ENCODE measurements at regions not wholly inside any gene's neighbourhood (a gene's known extent, or its start where the extent isn't known, plus 50 kb on each side); places are given as distances from the start of the nearest gene placed in this dataset.

DNA sequence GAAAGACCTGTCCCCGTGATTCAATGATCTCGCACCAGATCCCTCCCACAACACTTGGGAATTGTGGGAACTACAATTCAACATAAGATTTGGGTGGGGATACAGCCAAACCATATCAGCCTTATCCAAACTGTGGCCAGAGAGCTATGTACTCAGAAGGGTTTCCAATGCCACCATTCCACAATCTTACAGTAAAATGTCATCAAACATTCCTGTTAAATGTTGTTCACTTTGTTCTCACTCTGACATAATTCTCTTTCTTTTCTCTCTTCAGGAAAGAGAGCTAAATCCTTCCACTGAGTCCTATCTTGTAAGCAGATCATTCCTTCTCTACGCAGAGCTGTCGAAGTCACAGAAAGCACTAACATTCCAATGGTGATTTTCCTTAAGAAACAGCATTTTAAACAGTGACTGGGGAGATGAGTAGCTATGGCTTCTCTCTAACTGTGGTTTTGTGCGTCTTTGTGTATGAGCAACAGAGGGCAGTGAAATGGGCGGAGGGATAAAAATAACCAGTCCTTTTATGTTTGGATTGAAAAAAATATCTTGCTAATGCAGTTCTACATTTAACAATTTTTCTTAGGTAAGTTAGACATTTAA, 684.7 kb downstream of the EPHA4 start:
- Histone ChIP-seq H3K9ac (ENCODE audit: low read depth, low read length) (no peak overlapping the region), H3K27ac (ENCODE audit: low read length) (no peak overlapping the region), H3K36me3 (ENCODE audit: insufficient read depth, low read depth, low read length) (no peaks in the 10 kb centered on the region), H3K4me3 (ENCODE audit: low read length) (no peak overlapping the region), H3K9me3 (ENCODE audit: insufficient read depth, low read depth, low read length) (no peaks in the 10 kb centered on the region), H3K27me3 (ENCODE audit: insufficient read depth, low read length) (no peaks in the 10 kb centered on the region), H3K4me1 (ENCODE audit: insufficient read depth, low read length) (peaks cover 11% of the 10 kb centered on the region)

- H3K36me3 ChIP-seq (ENCODE audit: insufficient read depth, low read depth, low read length): no peaks in the 10 kb centered on the region
- no peak overlapping the region for H3K9ac ChIP-seq (ENCODE audit: low read depth, low read length)
- H3K27me3 ChIP-seq (ENCODE audit: insufficient read depth, low read length): no peaks in the 10 kb centered on the region
- peaks cover 11% of the 10 kb centered on the region for H3K4me1 ChIP-seq (ENCODE audit: insufficient read depth, low read length)
- no peak overlapping the region for H3K4me3 ChIP-seq (ENCODE audit: low read length)
- no peak overlapping the region for H3K27ac ChIP-seq (ENCODE audit: low read length)
- H3K9me3 ChIP-seq (ENCODE audit: insufficient read depth, low read depth, low read length): no peaks in the 10 kb centered on the region
These were observed 684.2 kb downstream of the EPHA4 start for GRCh38 chr2:220887876-220888275.

DNA sequence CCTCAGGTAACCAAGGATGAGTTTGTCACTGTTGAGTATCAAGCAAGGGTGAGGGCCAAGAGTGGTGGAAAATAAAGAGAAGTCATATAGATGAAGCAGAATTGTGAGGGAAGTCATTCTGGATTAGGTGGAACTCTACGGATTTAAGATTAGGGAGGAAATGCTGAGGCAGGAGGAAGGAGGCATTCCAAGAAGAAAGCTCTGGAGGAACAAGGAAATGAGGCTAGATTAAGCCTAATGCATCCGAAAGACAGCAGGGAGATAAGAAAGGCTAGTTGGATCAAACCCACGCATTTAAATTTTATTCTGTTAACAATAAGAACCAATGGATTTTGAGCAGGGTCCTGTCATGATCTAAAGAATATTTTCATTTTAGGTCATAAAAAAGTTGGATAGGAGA, 681.2 kb downstream of the EPHA4 start:
- no peak overlapping the region for H3K4me3 ChIP-seq (ENCODE audit: low read length)
- H3K27me3 ChIP-seq (ENCODE audit: insufficient read depth, low read length): no peaks in the 10 kb centered on the region
- no peak overlapping the region for H3K9ac ChIP-seq (ENCODE audit: low read depth, low read length)
- H3K4me1 ChIP-seq (ENCODE audit: insufficient read depth, low read length): peaks cover 11% of the 10 kb centered on the region
- H3K36me3 ChIP-seq (ENCODE audit: insufficient read depth, low read depth, low read length): no peaks in the 10 kb centered on the region
- no peaks in the 10 kb centered on the region for H3K9me3 ChIP-seq (ENCODE audit: insufficient read depth, low read depth, low read length)
- no peak overlapping the region for H3K27ac ChIP-seq (ENCODE audit: low read length)

GRCh38 chr2:220891405-220891804, 680.7 kb downstream of the EPHA4 start:
- Histone ChIP-seq H3K36me3 (ENCODE audit: insufficient read depth, low read depth, low read length) (no peaks in the 10 kb centered on the region), H3K27me3 (ENCODE audit: insufficient read depth, low read length) (no peaks in the 10 kb centered on the region), H3K27ac (ENCODE audit: low read length) (no peak overlapping the region), H3K9ac (ENCODE audit: low read depth, low read length) (no peak overlapping the region), H3K9me3 (ENCODE audit: insufficient read depth, low read depth, low read length) (no peaks in the 10 kb centered on the region), H3K4me3 (ENCODE audit: low read length) (no peak overlapping the region), H3K4me1 (ENCODE audit: insufficient read depth, low read length) (peaks cover 11% of the 10 kb centered on the region)

GRCh38 chr2:220892018-220892634, 680.0 kb downstream of the EPHA4 start:
- Histone ChIP-seq H3K9ac (ENCODE audit: low read depth, low read length) (no peak overlapping the region), H3K27me3 (ENCODE audit: insufficient read depth, low read length) (no peaks in the 10 kb centered on the region), H3K27ac (ENCODE audit: low read length) (no peak overlapping the region), H3K4me1 (ENCODE audit: insufficient read depth, low read length) (peaks cover 11% of the 10 kb centered on the region), H3K4me3 (ENCODE audit: low read length) (no peak overlapping the region), H3K36me3 (ENCODE audit: insufficient read depth, low read depth, low read length) (no peaks in the 10 kb centered on the region), H3K9me3 (ENCODE audit: insufficient read depth, low read depth, low read length) (no peaks in the 10 kb centered on the region)

DNA sequence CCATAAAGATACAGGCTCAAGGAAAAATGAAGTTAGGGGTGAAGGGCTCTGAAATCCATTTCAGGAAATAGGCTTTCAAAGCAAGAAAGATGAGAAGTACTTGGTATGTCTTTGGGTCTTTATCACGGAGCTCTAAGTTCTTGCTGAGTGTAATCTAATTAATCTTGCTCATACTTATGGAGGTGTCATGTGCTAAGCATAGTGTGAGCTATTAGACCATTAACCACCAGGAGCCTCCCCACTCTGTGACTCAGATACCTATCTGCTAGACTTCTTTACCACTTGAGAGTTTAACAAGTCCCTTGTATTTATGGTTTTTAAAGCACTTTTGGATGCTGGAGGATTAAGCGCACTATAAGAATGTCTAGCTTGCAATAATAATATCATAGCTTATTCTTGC, 678.7 kb downstream of the EPHA4 start:
- no peaks in the 10 kb centered on the region for H3K27me3 ChIP-seq (ENCODE audit: insufficient read depth, low read length)
- no peaks in the 10 kb centered on the region for H3K36me3 ChIP-seq (ENCODE audit: insufficient read depth, low read depth, low read length)
- no peak overlapping the region for H3K9ac ChIP-seq (ENCODE audit: low read depth, low read length)
- H3K27ac ChIP-seq (ENCODE audit: low read length): no peak overlapping the region
- no peaks in the 10 kb centered on the region for H3K9me3 ChIP-seq (ENCODE audit: insufficient read depth, low read depth, low read length)
- H3K4me3 ChIP-seq (ENCODE audit: low read length): no peak overlapping the region
- peaks cover 3% of the 10 kb centered on the region; the same call in 1 of the 2 replicates for H3K4me1 ChIP-seq (ENCODE audit: insufficient read depth, low read length)

GRCh38 chr2:220894069-220894468, 678.0 kb downstream of the EPHA4 start:
- no peak overlapping the region for H3K9ac ChIP-seq (ENCODE audit: low read depth, low read length)
- peaks cover 3% of the 10 kb centered on the region; the same call in 1 of the 2 replicates for H3K4me1 ChIP-seq (ENCODE audit: insufficient read depth, low read length)
- no peak overlapping the region for H3K4me3 ChIP-seq (ENCODE audit: low read length)
- no peaks in the 10 kb centered on the region for H3K36me3 ChIP-seq (ENCODE audit: insufficient read depth, low read depth, low read length)
- no peak overlapping the region for H3K27ac ChIP-seq (ENCODE audit: low read length)
- H3K9me3 ChIP-seq (ENCODE audit: insufficient read depth, low read depth, low read length): no peaks in the 10 kb centered on the region
- no peaks in the 10 kb centered on the region for H3K27me3 ChIP-seq (ENCODE audit: insufficient read depth, low read length)

- Histone ChIP-seq H3K4me3 (ENCODE audit: low read length) (no peak overlapping the region), H3K4me1 (ENCODE audit: insufficient read depth, low read length) (peaks cover 6% of the 10 kb centered on the region; the same call in 1 of the 2 replicates), H3K36me3 (ENCODE audit: insufficient read depth, low read depth, low read length) (no peaks in the 10 kb centered on the region), H3K9ac (ENCODE audit: low read depth, low read length) (no peak overlapping the region), H3K27ac (ENCODE audit: low read length) (no peak overlapping the region), H3K27me3 (ENCODE audit: insufficient read depth, low read length) (no peaks in the 10 kb centered on the region), H3K9me3 (ENCODE audit: insufficient read depth, low read depth, low read length) (no peaks in the 10 kb centered on the region)
These were observed 672.6 kb downstream of the EPHA4 start for GRCh38 chr2:220899492-220899891.

DNA sequence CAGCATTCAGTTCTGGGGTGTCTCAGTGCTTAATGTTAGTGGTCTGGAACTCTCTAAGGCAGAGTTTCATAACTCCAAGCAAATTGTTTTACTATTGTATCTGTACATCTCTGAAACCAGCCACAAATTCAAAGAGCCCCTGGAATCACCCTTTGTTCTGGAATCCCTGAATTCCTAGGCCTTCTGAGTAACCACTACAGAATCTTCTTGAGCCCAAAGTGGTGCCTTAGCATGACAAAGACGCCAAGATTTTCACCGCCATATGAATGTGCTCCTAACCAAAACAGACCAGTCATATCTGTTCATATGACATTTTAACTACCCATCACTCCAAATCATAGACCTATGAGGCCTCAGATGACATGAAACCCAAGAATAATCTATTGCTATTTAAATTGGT, 668.1 kb downstream of the EPHA4 start:
- H3K27me3 ChIP-seq (ENCODE audit: insufficient read depth, low read length): no peaks in the 10 kb centered on the region
- H3K9ac ChIP-seq (ENCODE audit: low read depth, low read length): no peak overlapping the region
- H3K36me3 ChIP-seq (ENCODE audit: insufficient read depth, low read depth, low read length): no peaks in the 10 kb centered on the region
- H3K9me3 ChIP-seq (ENCODE audit: insufficient read depth, low read depth, low read length): no peaks in the 10 kb centered on the region
- H3K4me3 ChIP-seq (ENCODE audit: low read length): no peak overlapping the region
- H3K27ac ChIP-seq (ENCODE audit: low read length): no peak overlapping the region
- peaks cover 6% of the 10 kb centered on the region; the same call in 1 of the 2 replicates for H3K4me1 ChIP-seq (ENCODE audit: insufficient read depth, low read length)

- Histone ChIP-seq H3K36me3 (ENCODE audit: insufficient read depth, low read depth, low read length) (no peaks in the 10 kb centered on the region), H3K4me1 (ENCODE audit: insufficient read depth, low read length) (no peaks in the 10 kb centered on the region), H3K9me3 (ENCODE audit: insufficient read depth, low read depth, low read length) (no peaks in the 10 kb centered on the region), H3K27me3 (ENCODE audit: insufficient read depth, low read length) (no peaks in the 10 kb centered on the region), H3K9ac (ENCODE audit: low read depth, low read length) (no peak overlapping the region), H3K27ac (ENCODE audit: low read length) (no peak overlapping the region), H3K4me3 (ENCODE audit: low read length) (no peak overlapping the region)
These were observed 658.7 kb downstream of the EPHA4 start for GRCh38 chr2:220913384-220913783.

DNA sequence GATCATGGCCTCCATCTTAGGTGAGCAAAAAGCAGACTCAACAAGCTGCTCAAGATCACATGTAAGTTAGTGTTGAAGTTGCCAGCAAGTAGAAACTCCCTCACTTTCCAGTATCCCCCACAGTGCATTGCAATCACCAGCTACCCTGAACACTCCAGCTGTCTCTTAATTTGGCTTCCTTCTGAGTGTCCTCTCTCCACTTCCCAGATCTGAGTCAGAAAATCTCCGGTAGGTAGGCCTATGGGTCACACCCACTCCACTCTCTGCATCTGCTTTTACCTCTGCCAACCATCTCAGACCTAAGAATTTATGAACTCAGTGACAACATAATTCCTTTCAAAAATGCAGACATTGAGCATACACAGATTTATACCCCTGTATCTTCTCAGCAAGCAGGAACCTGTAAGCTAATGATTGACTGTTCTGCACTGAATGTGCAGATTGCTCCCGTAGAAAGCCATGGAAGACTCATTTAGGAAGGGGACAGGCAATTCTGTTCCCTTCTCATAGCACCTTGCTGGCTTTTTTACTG, 656.9 kb downstream of the EPHA4 start:
- Histone ChIP-seq H3K4me1 (ENCODE audit: insufficient read depth, low read length) (no peaks in the 10 kb centered on the region), H3K36me3 (ENCODE audit: insufficient read depth, low read depth, low read length) (no peaks in the 10 kb centered on the region), H3K4me3 (ENCODE audit: low read length) (no peak overlapping the region), H3K9me3 (ENCODE audit: insufficient read depth, low read depth, low read length) (no peaks in the 10 kb centered on the region), H3K27ac (ENCODE audit: low read length) (no peak overlapping the region), H3K9ac (ENCODE audit: low read depth, low read length) (no peak overlapping the region), H3K27me3 (ENCODE audit: insufficient read depth, low read length) (no peaks in the 10 kb centered on the region)

DNA sequence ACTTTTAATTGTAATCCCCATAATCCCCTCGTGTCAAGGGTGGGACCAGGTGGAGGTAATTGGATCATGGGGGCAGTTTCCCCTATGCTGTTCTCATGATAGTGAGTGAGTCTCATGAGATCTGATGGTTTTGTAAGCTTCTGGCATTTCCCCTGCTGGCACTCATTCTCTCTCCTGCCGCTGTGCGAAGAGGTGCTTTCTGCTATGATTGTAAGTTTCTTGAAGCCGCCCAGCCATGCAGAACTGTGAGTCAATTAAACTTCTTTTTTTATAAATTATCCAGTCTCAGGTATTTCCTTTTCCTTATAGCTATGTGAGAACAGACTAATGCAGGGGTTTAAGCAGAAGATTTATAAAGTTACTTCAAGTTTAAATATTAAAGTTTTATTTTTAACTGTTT, 655.2 kb downstream of the EPHA4 start:
- Histone ChIP-seq H3K4me1 (ENCODE audit: insufficient read depth, low read length) (no peaks in the 10 kb centered on the region), H3K36me3 (ENCODE audit: insufficient read depth, low read depth, low read length) (no peaks in the 10 kb centered on the region), H3K9me3 (ENCODE audit: insufficient read depth, low read depth, low read length) (no peaks in the 10 kb centered on the region; the same call in 1 of the 2 replicates), H3K27ac (ENCODE audit: low read length) (no peak overlapping the region), H3K27me3 (ENCODE audit: insufficient read depth, low read length) (no peaks in the 10 kb centered on the region), H3K9ac (ENCODE audit: low read depth, low read length) (no peak overlapping the region), H3K4me3 (ENCODE audit: low read length) (no peak overlapping the region)
